ENCODE measurements at regions not wholly inside any gene's neighbourhood (a gene's known extent, or its start where the extent isn't known, plus 50 kb on each side); places are given as distances from the start of the nearest gene placed in this dataset.

GRCh38 chr1:68969441-68969840 lies 472.6 kb upstream of the DEPDC1 start:
- DNase-seq: no peak

GRCh38 chr1:68970571-68970970 lies 473.7 kb upstream of the DEPDC1 start:
- DNase-seq: no peak

- DNase-seq: no peak
Measured at GRCh38 chr1:68973459-68974244, 476.8 kb upstream of the DEPDC1 start.

GRCh38 chr1:68974447-68974846 lies 477.6 kb upstream of the DEPDC1 start:
- DNase-seq: no peak

- no peak for DNase-seq
Measured at GRCh38 chr1:68975212-68975933, 478.5 kb upstream of the DEPDC1 start.

- no peak for DNase-seq
Measured at GRCh38 chr1:68976916-68977610, 480.2 kb upstream of the DEPDC1 start.

GRCh38 chr1:68979891-68980290 lies 483.0 kb upstream of the DEPDC1 start:
- no peak for DNase-seq

- DNase-seq: no peak
Measured at GRCh38 chr1:68984289-68984688, 487.4 kb upstream of the DEPDC1 start.

- no peak for DNase-seq
Measured at GRCh38 chr1:68994096-68994495, 497.2 kb upstream of the DEPDC1 start.

GRCh38 chr1:69016468-69016867 lies 519.6 kb upstream of the DEPDC1 start:
- DNase-seq: no peak

- DNase-seq: no peak
Measured at GRCh38 chr1:69029649-69030048, 532.8 kb upstream of the DEPDC1 start.

- no peak for DNase-seq
Measured at GRCh38 chr1:69038379-69038778, 529.3 kb upstream of the LRRC7 start.

- no peak for DNase-seq
Measured at GRCh38 chr1:69045572-69045971, 522.1 kb upstream of the LRRC7 start.

- DNase-seq: no peak
Measured at GRCh38 chr1:69055194-69055593, 512.5 kb upstream of the LRRC7 start.

GRCh38 chr1:69058454-69058853 lies 509.3 kb upstream of the LRRC7 start:
- DNase-seq: no peak

- no peak for DNase-seq
Measured at GRCh38 chr1:69070660-69071373, 496.9 kb upstream of the LRRC7 start.

GRCh38 chr1:69073176-69073575 lies 494.5 kb upstream of the LRRC7 start:
- no peak for DNase-seq

GRCh38 chr1:69076631-69077030 lies 491.1 kb upstream of the LRRC7 start:
- no peak for DNase-seq

- DNase-seq: no peak
Measured at GRCh38 chr1:69077198-69077597, 490.5 kb upstream of the LRRC7 start.

GRCh38 chr1:69077633-69078032 lies 490.1 kb upstream of the LRRC7 start:
- no peak for DNase-seq

GRCh38 chr1:69081668-69082067 lies 486.1 kb upstream of the LRRC7 start:
- DNase-seq: no peak

GRCh38 chr1:69082312-69082711 lies 485.4 kb upstream of the LRRC7 start:
- DNase-seq: no peak

GRCh38 chr1:69086148-69086547 lies 481.6 kb upstream of the LRRC7 start:
- no peak for DNase-seq
